Progenitor cell of endocrine pancreas (in vitro differentiated cells): ENCODE measurements at regions not wholly inside any gene's neighbourhood (a gene's known extent, or its start where the extent isn't known, plus 50 kb on each side); places are given as distances from the start of the nearest gene placed in this dataset.

ENCODE experiments used
- DNase-seq: peaks from one replicate; pipeline ENCODE4 v3.0.0; 2021; ENCODE audit warnings: low spot score; ENCODE audit not compliant: unreplicated experiment
- H3K27ac Mint-ChIP-seq: 2 replicates; pipeline ENCODE4 v1.8.0; 2021; ENCODE audit warnings: mild to moderate bottlenecking, moderate library complexity, mixed read lengths
- H3K27me3 Mint-ChIP-seq: 2 replicates; pipeline ENCODE4 v1.8.0; 2021; ENCODE audit warnings: mixed read lengths
- H3K36me3 Mint-ChIP-seq: 2 replicates; pipeline ENCODE4 v1.8.0; 2022; ENCODE audit warnings: mixed read lengths; ENCODE audit not compliant: insufficient read depth
- H3K4me1 Mint-ChIP-seq: 2 replicates; pipeline ENCODE4 v1.8.0; 2021; ENCODE audit warnings: low read depth, mixed read lengths
- H3K4me3 Mint-ChIP-seq: 2 replicates; pipeline ENCODE4 v1.8.0; 2021; ENCODE audit warnings: low read depth, mild to moderate bottlenecking, moderate library complexity, mixed read lengths
- H3K9me3 Mint-ChIP-seq: 2 replicates; pipeline ENCODE4 v1.8.0; 2021; ENCODE audit warnings: low read depth, mixed read lengths
- CTCF ChIP-seq: fragments of 200-600 bp; sonication (generic); IDR thresholded peaks from one replicate; pipeline ENCODE4 v1.5.0; 2021; ENCODE audit warnings: antibody characterized with exemption, mild to moderate bottlenecking; ENCODE audit not compliant: unreplicated experiment

GRCh38 chr9:92196909-92197308 lies 81.7 kb upstream of the SPTLC1 start:
- TF ChIP-seq CTCF, result no peak
- no peaks in the 10 kb centered on the region for H3K4me1 Mint-ChIP-seq
- peaks cover 18% of the 10 kb centered on the region for H3K9me3 Mint-ChIP-seq
- H3K4me3 Mint-ChIP-seq, result no peak overlapping the region
- DNase-seq, result no peak
- no peak overlapping the region for H3K27ac Mint-ChIP-seq
- no peaks in the 10 kb centered on the region for H3K36me3 Mint-ChIP-seq
- H3K27me3 Mint-ChIP-seq, result no peaks in the 10 kb centered on the region

GRCh38 chr9:92196400-92196799 lies 81.2 kb upstream of the SPTLC1 start:
- Mint-ChIP-seq H3K4me1 (no peaks in the 10 kb centered on the region), H3K27me3 (no peaks in the 10 kb centered on the region), H3K36me3 (no peaks in the 10 kb centered on the region), H3K27ac (no peak overlapping the region), H3K4me3 (no peak overlapping the region), H3K9me3 (peaks cover 18% of the 10 kb centered on the region)
- no peak for DNase-seq
- TF ChIP-seq CTCF, result no peak

- TF ChIP-seq CTCF, result no peak
Measured at GRCh38 chr9:92191801-92192200, 76.6 kb upstream of the SPTLC1 start.

GRCh38 chr9:92190536-92190790 lies 75.2 kb upstream of the SPTLC1 start:
- no peak overlapping the region for H3K4me3 Mint-ChIP-seq
- peaks cover 6% of the 10 kb centered on the region for H3K27me3 Mint-ChIP-seq
- DNase-seq, result no peak
- H3K4me1 Mint-ChIP-seq, result peaks cover 9% of the 10 kb centered on the region
- no peaks in the 10 kb centered on the region for H3K36me3 Mint-ChIP-seq
- TF ChIP-seq CTCF, result no peak
- no peak overlapping the region for H3K27ac Mint-ChIP-seq
- no peaks in the 10 kb centered on the region for H3K9me3 Mint-ChIP-seq

More at GRCh38 chr9:92191801-92192200, 76.6 kb upstream of the SPTLC1 start:
- peaks cover 9% of the 10 kb centered on the region for H3K4me1 Mint-ChIP-seq
- no peaks in the 10 kb centered on the region for H3K36me3 Mint-ChIP-seq
- DNase-seq, result no peak
- no peak overlapping the region for H3K27ac Mint-ChIP-seq
- no peak overlapping the region for H3K4me3 Mint-ChIP-seq
- H3K9me3 Mint-ChIP-seq, result peaks cover 5% of the 10 kb centered on the region
- H3K27me3 Mint-ChIP-seq, result peaks cover 6% of the 10 kb centered on the region

GRCh38 chr9:92189782-92190535 lies 74.7 kb upstream of the SPTLC1 start:
- peaks cover 9% of the 10 kb centered on the region for H3K4me1 Mint-ChIP-seq
- no peak overlapping the region for H3K4me3 Mint-ChIP-seq
- peaks cover 6% of the 10 kb centered on the region for H3K27me3 Mint-ChIP-seq
- no peaks in the 10 kb centered on the region for H3K9me3 Mint-ChIP-seq
- no peak overlapping the region for H3K27ac Mint-ChIP-seq
- DNase-seq, result no peak
- no peaks in the 10 kb centered on the region for H3K36me3 Mint-ChIP-seq
- TF ChIP-seq CTCF, result no peak
